Adrenal gland (tissue), 9 donors: ENCODE measurements at regions not wholly inside any gene's neighbourhood (a gene's known extent, or its start where the extent isn't known, plus 50 kb on each side); places are given as distances from the start of the nearest gene placed in this dataset.
A peak's percentile ranks its signal among the peaks of the same experiment; 100 is the strongest.

ENCODE experiments used
- DNase-seq, 7 donors: peaks; one replicate each; pipeline ENCODE4 v3.0.0-alpha.2; 2019 to 2020
- H3K27ac ChIP-seq, 5 donors: fragments of 200-600 bp; sonication (generic) in 4 of 5; 1 replicate in 3 of 5; 2 replicates in 2 of 5; pipeline versions ENCODE4 v1.5.1 to v1.8.0; 2016 to 2020; ENCODE audit warnings: mild to moderate bottlenecking in 1 of 5
- H3K27me3 ChIP-seq: fragments of 200-600 bp; 2 replicates; pipeline ENCODE4 v1.8.0; 2021
- H3K36me3 ChIP-seq, 2 donors: fragments of 200-600 bp; replicated peaks in 1 of 2; 1 replicate in 1 of 2; 2 replicates in 1 of 2; pipeline versions ENCODE4 v1.5.1 to v1.8.0; 2018 to 2022
- H3K4me1 ChIP-seq, 2 donors: fragments of 200-600 bp; replicated peaks in 1 of 2; 1 replicate in 1 of 2; 2 replicates in 1 of 2; pipeline versions ENCODE4 v1.5.1 to v1.8.0; 2018 to 2021
- H3K4me3 ChIP-seq, 4 donors: fragments of 200-600 bp; sonication (generic) in 3 of 4; one replicate each; pipeline ENCODE4 v1.5.1; 2016 to 2018
- H3K9me3 ChIP-seq, 3 donors: fragments of 200-600 bp; sonication (generic) in 1 of 3; replicated peaks in 1 of 3; 1 replicate in 2 of 3; 2 replicates in 1 of 3; pipeline versions ENCODE4 v1.5.1 to v1.8.0; 2016 to 2021
- CTCF ChIP-seq, 6 experiments: fragments of 450-650 bp in 4 of 6; fragments of 200-600 bp in 2 of 6; sonication (generic) in 1 of 6; IDR thresholded peaks; 1 replicate in 5 of 6; 2 replicates in 1 of 6; pipeline versions ENCODE4 v1.5.1 to v1.8.0; 2016 to 2021; ENCODE audit warnings: antibody characterized with exemption in 6 of 6, mild to moderate bottlenecking in 2 of 6, moderate library complexity in 1 of 6
- POLR2A ChIP-seq, 2 donors: fragments of 450-650 bp; IDR thresholded peaks; one replicate each; pipeline ENCODE4 v1.6.1; 2017; ENCODE audit warnings: antibody characterized with exemption in 2 of 2, mild to moderate bottlenecking in 2 of 2, moderate library complexity in 1 of 2
- WGBS, 4 donors: extraction: QIAGEN DNeasy Blood & Tissue Kit in 2 of 4; methylation state at CpG; one replicate each; pipeline versions ENCODE4 v1.1.5 to v1.1.7; 2013 to 2017; 5-methylcytosine and 5-hydroxymethylcytosine counted together
- intact Hi-C, 2 donors: fragments of 100-400 bp; cut with DNase I; formaldehyde crosslinking; loops; one replicate each; pipeline versions ENCODE4 v1.14.1 to v1.15.0; 2022 to 2023
- donor health status: healthy with polysubstance abuse.
- donor health status: Bipolar disorder and iron deficiency.
- donor health status: DM: yes; HTN: yes; CAD: no.
- donor health status: DM: no; HTN: no; CAD: no.
- donor health status: DM: no; HTN: no; CAD: no.

GRCh38 chr19:29263305-29264135 is 50.6 kb upstream of the UQCRFS1 start:
- Histone ChIP-seq H3K9me3 (no peaks in the 10 kb centered on the region), H3K4me3 (no peak overlapping the region), H3K4me1 (no peaks in the 10 kb centered on the region), H3K36me3 (no peaks in the 10 kb centered on the region), H3K27ac (no peak overlapping the region), H3K27me3 (no peaks in the 10 kb centered on the region)
- peak in 6 of 7 donors; percentile 35 to 70 (median 50) for DNase-seq
- TF ChIP-seq POLR2A (IDR thresholded peaks at IDR 0.05), result no peak
- TF ChIP-seq CTCF (IDR thresholded peaks at IDR 0.05), result peak; percentile 28 to 72 (median 56)
- intact Hi-C loops, result loop anchor here in 1 of 2 donors (10.0 kb wide), 2 partner anchors 249 to 369 kb away; no protein-coding TSS in a partner anchor
- WGBS, 4 donors, result 20 to 28% (median 23%) methylated on average over 8 of the region's 8 CpGs

- Histone ChIP-seq H3K4me3 (no peak overlapping the region), H3K9me3 (no peaks in the 10 kb centered on the region), H3K27ac (no peak overlapping the region), H3K36me3 (no peaks in the 10 kb centered on the region), H3K27me3 (no peaks in the 10 kb centered on the region), H3K4me1 (no peaks in the 10 kb centered on the region)
- TF ChIP-seq CTCF (IDR thresholded peaks at IDR 0.05) (no peak), POLR2A (IDR thresholded peaks at IDR 0.05) (no peak)
- 83 to 89% (median 85%) methylated on average over 7 of the region's 7 CpGs for WGBS, 4 donors
- DNase-seq, result no peak
- intact Hi-C loops, result loop anchor here in 1 of 2 donors (10.0 kb wide), 2 partner anchors 250 to 370 kb away; no protein-coding TSS in a partner anchor
Measured at GRCh38 chr19:29264897-29265296, 51.9 kb upstream of the UQCRFS1 start.

- 59 to 82% (median 76%) methylated on average over 5 to 6 of the region's 6 CpGs for WGBS, 4 donors
- H3K9me3 ChIP-seq, result no peaks in the 10 kb centered on the region
- no peaks in the 10 kb centered on the region for H3K27me3 ChIP-seq
- DNase-seq, result peak in 1 of 7 donors; percentile 17
- intact Hi-C loops, result loop anchor here in 1 of 2 donors (10.0 kb wide), 2 partner anchors 251 to 371 kb away; no protein-coding TSS in a partner anchor
- no peak overlapping the region for H3K4me3 ChIP-seq
- H3K4me1 ChIP-seq, result no peaks in the 10 kb centered on the region
- no peak overlapping the region for H3K27ac ChIP-seq
- no peak for TF ChIP-seq POLR2A (IDR thresholded peaks at IDR 0.05)
- no peak for TF ChIP-seq CTCF (IDR thresholded peaks at IDR 0.05)
- no peaks in the 10 kb centered on the region for H3K36me3 ChIP-seq
Measured at GRCh38 chr19:29265436-29265835, 52.5 kb upstream of the UQCRFS1 start.

GRCh38 chr19:29266001-29266400 is 53.0 kb upstream of the UQCRFS1 start:
- Histone ChIP-seq H3K4me3 (no peak overlapping the region), H3K36me3 (no peaks in the 10 kb centered on the region), H3K27me3 (no peaks in the 10 kb centered on the region), H3K4me1 (no peaks in the 10 kb centered on the region), H3K27ac (no peak overlapping the region), H3K9me3 (no peaks in the 10 kb centered on the region)
- WGBS, 4 donors, result 49 to 56% (median 53%) methylated on average over 4 of the region's 4 CpGs
- intact Hi-C loops, result loop anchor here in 1 of 2 donors (10.0 kb wide), 2 partner anchors 251 to 371 kb away; no protein-coding TSS in a partner anchor
- peak in 1 of 7 donors; percentile 29 for DNase-seq
- no peak for TF ChIP-seq CTCF (IDR thresholded peaks at IDR 0.05)
- TF ChIP-seq POLR2A (IDR thresholded peaks at IDR 0.05), result no peak
